Activated effector memory CD4-positive, alpha-beta T cell treated with anti-CD3 and anti-CD28 coated beads, Interleukin-2, amount 50 U/mL, for 16 hours (primary cell): ENCODE measurements at regions not wholly inside any gene's neighbourhood (a gene's known extent, or its start where the extent isn't known, plus 50 kb on each side); places are given as distances from the start of the nearest gene placed in this dataset.

ENCODE experiments used
- DNase-seq: peaks from one replicate; pipeline ENCODE4 v3.0.0-alpha.2; 2020

- no peak for DNase-seq
Observed at GRCh38 chr5:2696156-2696807, 55.2 kb downstream of the IRX2 start.

- no peak for DNase-seq
Observed at GRCh38 chr5:2695200-2695891, 56.1 kb downstream of the IRX2 start.

GRCh38 chr5:2691530-2691929, 59.9 kb downstream of the IRX2 start:
- DNase-seq, result no peak

GRCh38 chr5:2690293-2690692, 61.2 kb downstream of the IRX2 start:
- DNase-seq, result no peak

GRCh38 chr5:2688586-2688985, 62.9 kb downstream of the IRX2 start:
- no peak for DNase-seq

- no peak for DNase-seq
Observed at GRCh38 chr5:2687746-2688145, 63.7 kb downstream of the IRX2 start.

GRCh38 chr5:2686321-2687124, 65.0 kb downstream of the IRX2 start:
- DNase-seq, result no peak

GRCh38 chr5:2685651-2686272, 65.7 kb downstream of the IRX2 start:
- no peak for DNase-seq

- no peak for DNase-seq
Observed at GRCh38 chr5:2684606-2685005, 66.9 kb downstream of the IRX2 start.

- no peak for DNase-seq
Observed at GRCh38 chr5:2683720-2684119, 67.8 kb downstream of the IRX2 start.

GRCh38 chr5:2681476-2681875, 70.0 kb downstream of the IRX2 start:
- DNase-seq, result no peak

GRCh38 chr5:2680979-2681378, 70.5 kb downstream of the IRX2 start:
- DNase-seq, result no peak

GRCh38 chr5:2677689-2678088, 73.8 kb downstream of the IRX2 start:
- no peak for DNase-seq

- DNase-seq, result no peak
Observed at GRCh38 chr5:2675548-2675947, 75.9 kb downstream of the IRX2 start.

- no peak for DNase-seq
Observed at GRCh38 chr5:2674456-2674855, 77.0 kb downstream of the IRX2 start.

- DNase-seq, result no peak
Observed at GRCh38 chr5:2670940-2671339, 80.5 kb downstream of the IRX2 start.

GRCh38 chr5:2669913-2670312, 81.6 kb downstream of the IRX2 start:
- no peak for DNase-seq

- DNase-seq, result no peak
Observed at GRCh38 chr5:2669259-2669658, 82.2 kb downstream of the IRX2 start.

- no peak for DNase-seq
Observed at GRCh38 chr5:2666081-2666480, 85.4 kb downstream of the IRX2 start.

GRCh38 chr5:2663489-2663888, 88.0 kb downstream of the IRX2 start:
- no peak for DNase-seq

- no peak for DNase-seq
Observed at GRCh38 chr5:2660315-2660714, 91.2 kb downstream of the IRX2 start.

GRCh38 chr5:2658881-2659470, 92.5 kb downstream of the IRX2 start:
- no peak for DNase-seq

GRCh38 chr5:2658447-2658846, 93.0 kb downstream of the IRX2 start:
- no peak for DNase-seq
